GM21423 (cell line): ENCODE measurements at regions not wholly inside any gene's neighbourhood (a gene's known extent, or its start where the extent isn't known, plus 50 kb on each side); places are given as distances from the start of the nearest gene placed in this dataset.

Experiments used
- ATAC-seq: cut with Tn5 transposase; IDR thresholded peaks from one replicate; pipeline ENCODE4 v1.9.1; 2021; ENCODE audit warnings: mild to moderate bottlenecking, moderate library complexity; ENCODE audit not compliant: unreplicated experiment

- ATAC-seq: no peak
Measured at GRCh38 chr3:102078401-102078800, 229.1 kb downstream of the NFKBIZ start.

GRCh38 chr3:102078854-102079808, 229.8 kb downstream of the NFKBIZ start:
- no peak for ATAC-seq

GRCh38 chr3:102079809-102080197, 230.5 kb downstream of the NFKBIZ start:
- no peak for ATAC-seq

- ATAC-seq: no peak
Measured at GRCh38 chr3:102081572-102082289, 232.4 kb downstream of the NFKBIZ start.

- no peak for ATAC-seq
Measured at GRCh38 chr3:102083473-102083872, 234.2 kb downstream of the NFKBIZ start.

- ATAC-seq: no peak
Measured at GRCh38 chr3:102084006-102084405, 234.7 kb downstream of the NFKBIZ start.

GRCh38 chr3:102084704-102085103, 235.4 kb downstream of the NFKBIZ start:
- ATAC-seq: no peak

GRCh38 chr3:102085431-102086176, 236.3 kb downstream of the NFKBIZ start:
- no peak for ATAC-seq

GRCh38 chr3:102087236-102087635, 237.9 kb downstream of the NFKBIZ start:
- ATAC-seq: no peak

GRCh38 chr3:102089239-102089638, 239.9 kb downstream of the NFKBIZ start:
- no peak for ATAC-seq

- no peak for ATAC-seq
Measured at GRCh38 chr3:102089904-102090720, 240.8 kb downstream of the NFKBIZ start.

- ATAC-seq: no peak
Measured at GRCh38 chr3:102090721-102091045, 241.4 kb downstream of the NFKBIZ start.

GRCh38 chr3:102091358-102091757, 242.0 kb downstream of the NFKBIZ start:
- ATAC-seq: no peak

- no peak for ATAC-seq
Measured at GRCh38 chr3:102092617-102093466, 243.5 kb downstream of the NFKBIZ start.

- no peak for ATAC-seq
Measured at GRCh38 chr3:102094506-102094905, 245.2 kb downstream of the NFKBIZ start.

GRCh38 chr3:102095383-102095782, 246.1 kb downstream of the NFKBIZ start:
- ATAC-seq: no peak

- no peak for ATAC-seq
Measured at GRCh38 chr3:102096066-102096465, 246.8 kb downstream of the NFKBIZ start.

GRCh38 chr3:102098130-102098885, 249.0 kb downstream of the NFKBIZ start:
- ATAC-seq: no peak

- ATAC-seq: no peak
Measured at GRCh38 chr3:102099913-102100312, 250.6 kb downstream of the NFKBIZ start.
